Transverse colon (tissue), 4 donors: ENCODE measurements at regions not wholly inside any gene's neighbourhood (a gene's known extent, or its start where the extent isn't known, plus 50 kb on each side); places are given as distances from the start of the nearest gene placed in this dataset.

Source experiments
- CTCF ChIP-seq, 5 experiments: fragments of 200-600 bp in 3 of 5; fragments of 450-650 bp in 2 of 5; sonication (generic) in 3 of 5; IDR thresholded peaks; 1 replicate in 2 of 5; 2 replicates in 3 of 5; pipeline ENCODE4 v1.5.1; 2016 to 2017; ENCODE audit warnings: antibody characterized with exemption in 5 of 5, inconsistent platforms in 3 of 5, mild to moderate bottlenecking in 2 of 5, moderate library complexity in 1 of 5
- EP300 ChIP-seq: sonication (generic); formaldehyde crosslinking; IDR thresholded peaks from one replicate; pipeline ENCODE4 v1.6.1; 2017; ENCODE audit warnings: antibody characterized with exemption, low read depth
- POLR2A ChIP-seq: fragments of 450-650 bp; IDR thresholded peaks from one replicate; pipeline ENCODE4 v1.6.1; 2016; ENCODE audit warnings: antibody characterized with exemption, mild to moderate bottlenecking, moderate library complexity
- POLR2AphosphoS5 ChIP-seq, 3 donors: sonication (generic); formaldehyde crosslinking; IDR thresholded peaks; one replicate each; pipeline ENCODE4 v1.6.1; 2016; ENCODE audit warnings: antibody characterized with exemption in 3 of 3

DNA sequence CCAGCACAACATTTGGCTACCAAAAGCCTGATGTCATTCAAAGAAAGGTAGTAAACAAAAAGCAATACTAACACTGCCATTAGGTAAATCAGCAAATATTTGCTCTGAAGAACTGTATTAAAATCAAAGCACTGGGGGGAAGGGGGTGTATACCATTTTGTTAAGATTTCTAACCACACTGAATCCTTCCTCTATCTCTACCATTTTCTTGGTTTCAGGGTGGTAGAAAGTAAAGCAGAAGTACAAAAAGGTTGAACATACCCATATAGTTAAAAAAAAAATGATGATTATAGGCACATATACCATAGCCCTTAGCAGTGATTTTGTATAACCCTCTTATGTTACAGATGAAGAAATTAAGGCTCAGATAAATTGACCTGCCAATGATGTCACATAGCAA is 437.6 kb downstream of the ZEB2 start:
- no peak for TF ChIP-seq CTCF (IDR thresholded peaks at IDR 0.05)
- no peak for TF ChIP-seq POLR2A
- no peak for TF ChIP-seq POLR2AphosphoS5 (IDR thresholded peaks at IDR 0.05)
- TF ChIP-seq EP300 = no peak
